Fibroblast of skin of right quadriceps (primary cell): ENCODE measurements at regions not wholly inside any gene's neighbourhood (a gene's known extent, or its start where the extent isn't known, plus 50 kb on each side); places are given as distances from the start of the nearest gene placed in this dataset.

Source experiments
- DNase-seq: peaks from one replicate; pipeline ENCODE4 v3.0.0-alpha.2; 2013

- DNase-seq = no peak
Measured at GRCh38 chr9:134251296-134252069, 74.8 kb upstream of the RXRA start.

- no peak for DNase-seq
Measured at GRCh38 chr9:134252084-134252830, 74.0 kb upstream of the RXRA start.

- peak; percentile 44 for DNase-seq
Measured at GRCh38 chr9:134253606-134254205, 72.5 kb upstream of the RXRA start.

GRCh38 chr9:134258332-134258731 lies 67.9 kb upstream of the RXRA start:
- no peak for DNase-seq

GRCh38 chr9:134258828-134259546 lies 67.3 kb upstream of the RXRA start:
- no peak for DNase-seq

GRCh38 chr9:134259708-134260107 lies 66.5 kb upstream of the RXRA start:
- DNase-seq = no peak

- DNase-seq = no peak
Measured at GRCh38 chr9:134260801-134261200, 65.5 kb upstream of the RXRA start.

GRCh38 chr9:134262035-134262434 lies 64.2 kb upstream of the RXRA start:
- no peak for DNase-seq

GRCh38 chr9:134263596-134263995 lies 62.7 kb upstream of the RXRA start:
- peak; percentile 10 for DNase-seq

GRCh38 chr9:134264169-134264568 lies 62.1 kb upstream of the RXRA start:
- DNase-seq = no peak

GRCh38 chr9:134265078-134265477 lies 61.2 kb upstream of the RXRA start:
- no peak for DNase-seq

GRCh38 chr9:134266418-134266817 lies 59.8 kb upstream of the RXRA start:
- DNase-seq = no peak

GRCh38 chr9:134267305-134267880 lies 58.9 kb upstream of the RXRA start:
- DNase-seq = no peak

GRCh38 chr9:134267881-134268724 lies 58.2 kb upstream of the RXRA start:
- DNase-seq = no peak

- no peak for DNase-seq
Measured at GRCh38 chr9:134268747-134269146, 57.5 kb upstream of the RXRA start.

- DNase-seq = no peak
Measured at GRCh38 chr9:134271338-134272301, 54.6 kb upstream of the RXRA start.

GRCh38 chr9:134272302-134273023 lies 53.8 kb upstream of the RXRA start:
- no peak for DNase-seq

GRCh38 chr9:134273647-134274046 lies 52.6 kb upstream of the RXRA start:
- DNase-seq = no peak

GRCh38 chr9:134275375-134275774 lies 50.9 kb upstream of the RXRA start:
- DNase-seq = no peak
